ENCODE measurements at regions not wholly inside any gene's neighbourhood (a gene's known extent, or its start where the extent isn't known, plus 50 kb on each side); places are given as distances from the start of the nearest gene placed in this dataset.

GRCh38 chr6:126682440-126682839 lies 342.5 kb downstream of the CENPW start:
- DNase-seq (ENCODE audit: low read depth, low spot score) = no peak
- no peak for TF ChIP-seq CTCF (IDR thresholded peaks at IDR 0.05; ENCODE audit: low read depth, low read length)
- no peak overlapping the region for H3K4me3 ChIP-seq (ENCODE audit: low read depth, low read length)
- in situ Hi-C loops (cut with HindIII; ENCODE audit: low sequenced_read_pairs) = no loop called here

DNA sequence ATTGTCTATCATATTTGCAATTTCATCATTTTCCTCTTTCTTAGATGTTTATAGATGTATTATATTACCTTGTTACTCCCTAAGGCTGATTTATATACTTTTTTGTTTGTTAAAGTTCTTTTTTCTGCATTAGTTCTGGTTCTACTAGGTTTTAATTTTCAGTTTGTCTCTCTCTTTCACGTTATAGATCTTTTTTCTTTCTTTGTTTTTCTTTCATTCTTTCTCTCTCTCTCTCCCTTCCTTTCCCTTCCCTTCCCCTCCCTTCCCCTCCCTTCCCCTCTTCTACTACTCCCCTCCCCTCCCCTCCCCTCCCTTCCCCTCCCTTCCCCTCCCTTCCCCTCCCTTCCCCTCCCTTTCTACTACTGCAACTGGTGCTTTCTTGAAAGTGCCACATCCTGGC lies 345.3 kb downstream of the CENPW start:
- no peak overlapping the region for H3K4me3 ChIP-seq (ENCODE audit: low read depth, low read length)
- in situ Hi-C loops (cut with HindIII; ENCODE audit: low sequenced_read_pairs) = no loop called here
- no peak for DNase-seq (ENCODE audit: low read depth, low spot score)
- no peak for TF ChIP-seq CTCF (IDR thresholded peaks at IDR 0.05; ENCODE audit: low read depth, low read length)

DNA sequence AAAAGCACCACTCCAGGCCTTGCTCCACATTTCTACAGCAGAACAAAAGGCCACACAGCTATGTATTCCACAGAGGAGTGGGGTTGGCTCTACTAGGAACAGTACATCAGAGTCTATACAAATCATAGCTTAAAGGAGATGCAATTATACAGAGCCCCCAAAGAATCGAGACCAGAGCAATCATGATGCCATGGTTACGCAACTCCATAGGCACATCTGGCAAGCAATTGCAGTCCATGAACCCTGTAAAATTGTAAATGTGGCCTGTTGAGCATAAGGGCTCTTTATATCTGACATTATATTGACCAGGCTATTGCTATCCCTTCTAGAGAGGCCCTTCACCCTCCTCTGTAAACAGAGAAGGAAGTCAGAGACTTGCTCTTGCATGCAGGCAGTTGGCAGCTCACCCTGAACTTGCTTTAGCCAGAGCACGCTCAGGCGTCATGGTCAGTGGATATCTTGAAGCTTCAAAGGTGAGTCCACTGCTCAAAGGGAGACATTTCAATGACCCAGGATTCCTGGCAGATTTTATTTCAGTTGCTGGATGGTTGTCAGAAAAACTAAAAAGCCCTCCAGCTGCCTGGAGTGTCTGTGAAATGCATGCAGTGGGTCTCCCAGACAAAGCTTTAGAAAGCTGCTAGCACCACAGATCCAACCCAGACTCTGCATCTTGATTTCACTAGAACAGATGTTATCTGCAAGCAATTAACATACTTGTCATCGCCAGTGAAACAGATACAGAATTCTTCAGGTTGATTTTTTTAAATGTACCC lies 357.2 kb downstream of the CENPW start:
- TF ChIP-seq CTCF (IDR thresholded peaks at IDR 0.05; ENCODE audit: low read depth, low read length) = no peak
- no peak overlapping the region for H3K4me3 ChIP-seq (ENCODE audit: low read depth, low read length)
- in situ Hi-C loops (cut with HindIII; ENCODE audit: low sequenced_read_pairs) = no loop called here
- DNase-seq (ENCODE audit: low read depth, low spot score) = no peak

GRCh38 chr6:126698732-126699240 lies 358.9 kb downstream of the CENPW start:
- TF ChIP-seq CTCF (IDR thresholded peaks at IDR 0.05; ENCODE audit: low read depth, low read length) = no peak
- H3K4me3 ChIP-seq (ENCODE audit: low read depth, low read length) = no peak overlapping the region
- in situ Hi-C loops (cut with HindIII; ENCODE audit: low sequenced_read_pairs) = no loop called here
- no peak for DNase-seq (ENCODE audit: low read depth, low spot score)

GRCh38 chr6:126701676-126702560 lies 362.0 kb downstream of the CENPW start:
- no peak for TF ChIP-seq CTCF (IDR thresholded peaks at IDR 0.05; ENCODE audit: low read depth, low read length)
- DNase-seq (ENCODE audit: low read depth, low spot score) = peak; percentile 30
- H3K4me3 ChIP-seq (ENCODE audit: low read depth, low read length) = no peak overlapping the region
- in situ Hi-C loops (cut with HindIII; ENCODE audit: low sequenced_read_pairs) = no loop called here

DNA sequence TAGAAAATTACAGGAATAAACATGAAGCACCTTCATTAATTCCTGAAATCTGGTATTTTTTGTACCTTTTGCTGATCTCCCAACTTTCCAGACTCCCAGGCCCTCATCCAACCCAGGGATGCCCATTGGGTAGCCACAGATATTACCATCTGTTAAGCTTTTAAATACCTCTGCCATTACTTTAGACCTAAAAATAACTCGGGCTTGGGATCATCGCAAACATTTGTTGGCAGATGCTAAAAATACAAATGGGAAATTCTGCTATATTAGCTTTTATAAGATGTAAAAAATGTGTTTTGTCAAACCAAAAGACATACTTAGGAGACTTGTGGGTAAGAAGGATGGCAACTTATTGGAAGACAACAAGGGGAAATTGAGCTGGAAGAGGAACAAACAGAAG lies 376.1 kb downstream of the CENPW start:
- H3K4me3 ChIP-seq (ENCODE audit: low read depth, low read length) = no peak overlapping the region
- TF ChIP-seq CTCF (IDR thresholded peaks at IDR 0.05; ENCODE audit: low read depth, low read length) = no peak
- no peak for DNase-seq (ENCODE audit: low read depth, low spot score)
- in situ Hi-C loops (cut with HindIII; ENCODE audit: low sequenced_read_pairs) = no loop called here

Data from astrocyte of the spinal cord (primary cell).